Bone marrow (tissue), 2 donors: ENCODE measurements at regions not wholly inside any gene's neighbourhood (a gene's known extent, or its start where the extent isn't known, plus 50 kb on each side); places are given as distances from the start of the nearest gene placed in this dataset.
"Not testable (repeated sequence)": the region's sequence is repeated elsewhere in the genome, so short reads cannot be mapped to it uniquely, and the experiment has no call there.

Experiments
- DNase-seq, 2 donors: peaks; one replicate each; lab custom pipeline; 2025; lab: John Stamatoyannopoulos, UW

- DNase-seq = no peak
These were observed 1132.5 kb downstream of the TUSC7 start for GRCh38 chr3:117842086-117842485.

GRCh38 chr3:117843356-117843755 lies 1133.8 kb downstream of the TUSC7 start:
- no peak for DNase-seq

- DNase-seq = no peak
These were observed 1135.1 kb downstream of the TUSC7 start for GRCh38 chr3:117844676-117845075.

- DNase-seq = no peak
These were observed 1136.7 kb downstream of the TUSC7 start for GRCh38 chr3:117846238-117846637.

GRCh38 chr3:117848606-117849005 lies 1139.0 kb downstream of the TUSC7 start:
- DNase-seq = no peak

GRCh38 chr3:117853923-117854668 lies 1144.5 kb downstream of the TUSC7 start:
- DNase-seq = no peak

GRCh38 chr3:117856354-117856753 lies 1146.8 kb downstream of the TUSC7 start:
- no peak for DNase-seq

- no peak for DNase-seq
These were observed 1153.6 kb downstream of the TUSC7 start for GRCh38 chr3:117863146-117863545.

- DNase-seq = no peak
These were observed 1155.8 kb downstream of the TUSC7 start for GRCh38 chr3:117865338-117865737.

GRCh38 chr3:117868766-117869165 lies 1159.2 kb downstream of the TUSC7 start:
- no peak for DNase-seq

- DNase-seq = no peak
These were observed 1162.4 kb downstream of the TUSC7 start for GRCh38 chr3:117871934-117872333.

GRCh38 chr3:117872594-117873248 lies 1161.9 kb downstream of the IGSF11 start:
- not testable (repeated sequence) for DNase-seq

GRCh38 chr3:117873249-117873600 lies 1161.4 kb downstream of the IGSF11 start:
- no peak for DNase-seq

GRCh38 chr3:117874028-117874690 lies 1160.5 kb downstream of the IGSF11 start:
- DNase-seq = no peak

- DNase-seq = no peak
These were observed 1159.5 kb downstream of the IGSF11 start for GRCh38 chr3:117874904-117875874.

- DNase-seq = no peak
These were observed 1158.8 kb downstream of the IGSF11 start for GRCh38 chr3:117875887-117876286.

- no peak for DNase-seq
These were observed 1154.0 kb downstream of the IGSF11 start for GRCh38 chr3:117880638-117881037.

GRCh38 chr3:117881210-117881609 lies 1153.4 kb downstream of the IGSF11 start:
- DNase-seq = no peak

- peak in 1 of 2 donors; percentile 11 for DNase-seq
These were observed 1149.6 kb downstream of the IGSF11 start for GRCh38 chr3:117885011-117885441.

- DNase-seq = no peak
These were observed 1148.5 kb downstream of the IGSF11 start for GRCh38 chr3:117886147-117886546.

GRCh38 chr3:117887031-117887430 lies 1147.6 kb downstream of the IGSF11 start:
- no peak for DNase-seq

GRCh38 chr3:117887901-117888300 lies 1146.7 kb downstream of the IGSF11 start:
- DNase-seq = no peak
